HL-60 (cell line): ENCODE measurements at regions not wholly inside any gene's neighbourhood (a gene's known extent, or its start where the extent isn't known, plus 50 kb on each side); places are given as distances from the start of the nearest gene placed in this dataset.

Experiments
- DNase-seq, 2 experiments: peaks; one replicate each; pipeline ENCODE4 v3.0.0-alpha.2; 2010 to 2020; ENCODE audit warnings: low read depth in 1 of 2, low spot score in 1 of 2
- H3K27ac ChIP-seq: fragments of 250-450 bp; sonication (Bioruptor Pico); replicated peaks from 2 replicates; pipeline ENCODE4 v1.5.1; 2020; ENCODE audit warnings: mild to moderate bottlenecking, moderate library complexity
- H3K27me3 ChIP-seq: fragments of 250-450 bp; sonication (Bioruptor Pico); 2 replicates; pipeline ENCODE4 v1.5.1; 2021; ENCODE audit warnings: mild to moderate bottlenecking, moderate library complexity; ENCODE audit not compliant: insufficient read depth, poor library complexity, severe bottlenecking
- H3K4me3 ChIP-seq: replicated peaks from 2 replicates; pipeline ENCODE4 v1.5.1; 2011; ENCODE audit warnings: mild to moderate bottlenecking, control low read depth, low read length; ENCODE audit not compliant: insufficient read depth
- GABPA ChIP-seq: IDR thresholded peaks from 2 replicates; pipeline ENCODE4 v1.6.1; 2012; ENCODE audit warnings: low read depth
- POLR2AphosphoS5 ChIP-seq: IDR thresholded peaks from 2 replicates; pipeline ENCODE4 v1.6.1; 2012; ENCODE audit warnings: low read depth
- SPI1 ChIP-seq: IDR thresholded peaks from 2 replicates; pipeline ENCODE4 v1.6.1; 2012; ENCODE audit warnings: low read depth, mild to moderate bottlenecking, borderline replicate concordance
- TF ChIP-seq, protein P1 (sequence below): IDR thresholded peaks from 2 replicates; pipeline ENCODE4 v1.6.1; 2012; ENCODE audit warnings: low read depth; ENCODE audit not compliant: insufficient replicate concordance
- TF ChIP-seq, protein P2 (sequence below): IDR thresholded peaks from one replicate; pipeline ENCODE4 v1.5.1; 2011; ENCODE audit warnings: low read length, control low read depth, inconsistent platforms; ENCODE audit not compliant: insufficient read depth

DNA sequence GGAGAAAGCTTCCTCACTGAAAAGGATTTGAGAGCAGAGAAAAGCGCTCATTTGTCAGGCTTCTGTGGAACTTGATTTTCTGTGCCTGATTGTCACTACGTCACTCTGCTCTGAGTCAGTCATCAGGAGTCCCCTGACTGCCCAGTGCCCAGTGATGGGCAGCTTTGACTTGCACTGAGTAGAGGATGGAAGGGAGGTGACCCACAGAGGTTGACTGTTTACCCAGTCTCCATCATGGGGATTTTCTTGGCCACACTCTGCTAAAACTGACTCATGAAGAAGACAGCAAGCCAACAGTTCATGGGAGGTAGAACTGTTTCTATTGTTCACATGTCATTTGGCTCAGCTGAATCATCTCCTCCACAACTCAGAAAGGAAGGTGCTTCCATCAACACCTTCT lies 82.1 kb upstream of the DUSP10 start:
- Histone ChIP-seq H3K27me3 (no peaks in the 10 kb centered on the region), H3K4me3 (no peak overlapping the region), H3K27ac (no peak overlapping the region)
- no peak for DNase-seq
- TF ChIP-seq, protein P1, sequence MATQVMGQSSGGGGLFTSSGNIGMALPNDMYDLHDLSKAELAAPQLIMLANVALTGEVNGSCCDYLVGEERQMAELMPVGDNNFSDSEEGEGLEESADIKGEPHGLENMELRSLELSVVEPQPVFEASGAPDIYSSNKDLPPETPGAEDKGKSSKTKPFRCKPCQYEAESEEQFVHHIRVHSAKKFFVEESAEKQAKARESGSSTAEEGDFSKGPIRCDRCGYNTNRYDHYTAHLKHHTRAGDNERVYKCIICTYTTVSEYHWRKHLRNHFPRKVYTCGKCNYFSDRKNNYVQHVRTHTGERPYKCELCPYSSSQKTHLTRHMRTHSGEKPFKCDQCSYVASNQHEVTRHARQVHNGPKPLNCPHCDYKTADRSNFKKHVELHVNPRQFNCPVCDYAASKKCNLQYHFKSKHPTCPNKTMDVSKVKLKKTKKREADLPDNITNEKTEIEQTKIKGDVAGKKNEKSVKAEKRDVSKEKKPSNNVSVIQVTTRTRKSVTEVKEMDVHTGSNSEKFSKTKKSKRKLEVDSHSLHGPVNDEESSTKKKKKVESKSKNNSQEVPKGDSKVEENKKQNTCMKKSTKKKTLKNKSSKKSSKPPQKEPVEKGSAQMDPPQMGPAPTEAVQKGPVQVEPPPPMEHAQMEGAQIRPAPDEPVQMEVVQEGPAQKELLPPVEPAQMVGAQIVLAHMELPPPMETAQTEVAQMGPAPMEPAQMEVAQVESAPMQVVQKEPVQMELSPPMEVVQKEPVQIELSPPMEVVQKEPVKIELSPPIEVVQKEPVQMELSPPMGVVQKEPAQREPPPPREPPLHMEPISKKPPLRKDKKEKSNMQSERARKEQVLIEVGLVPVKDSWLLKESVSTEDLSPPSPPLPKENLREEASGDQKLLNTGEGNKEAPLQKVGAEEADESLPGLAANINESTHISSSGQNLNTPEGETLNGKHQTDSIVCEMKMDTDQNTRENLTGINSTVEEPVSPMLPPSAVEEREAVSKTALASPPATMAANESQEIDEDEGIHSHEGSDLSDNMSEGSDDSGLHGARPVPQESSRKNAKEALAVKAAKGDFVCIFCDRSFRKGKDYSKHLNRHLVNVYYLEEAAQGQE: no peak
- TF ChIP-seq SPI1: no peak
- TF ChIP-seq, protein P2, sequence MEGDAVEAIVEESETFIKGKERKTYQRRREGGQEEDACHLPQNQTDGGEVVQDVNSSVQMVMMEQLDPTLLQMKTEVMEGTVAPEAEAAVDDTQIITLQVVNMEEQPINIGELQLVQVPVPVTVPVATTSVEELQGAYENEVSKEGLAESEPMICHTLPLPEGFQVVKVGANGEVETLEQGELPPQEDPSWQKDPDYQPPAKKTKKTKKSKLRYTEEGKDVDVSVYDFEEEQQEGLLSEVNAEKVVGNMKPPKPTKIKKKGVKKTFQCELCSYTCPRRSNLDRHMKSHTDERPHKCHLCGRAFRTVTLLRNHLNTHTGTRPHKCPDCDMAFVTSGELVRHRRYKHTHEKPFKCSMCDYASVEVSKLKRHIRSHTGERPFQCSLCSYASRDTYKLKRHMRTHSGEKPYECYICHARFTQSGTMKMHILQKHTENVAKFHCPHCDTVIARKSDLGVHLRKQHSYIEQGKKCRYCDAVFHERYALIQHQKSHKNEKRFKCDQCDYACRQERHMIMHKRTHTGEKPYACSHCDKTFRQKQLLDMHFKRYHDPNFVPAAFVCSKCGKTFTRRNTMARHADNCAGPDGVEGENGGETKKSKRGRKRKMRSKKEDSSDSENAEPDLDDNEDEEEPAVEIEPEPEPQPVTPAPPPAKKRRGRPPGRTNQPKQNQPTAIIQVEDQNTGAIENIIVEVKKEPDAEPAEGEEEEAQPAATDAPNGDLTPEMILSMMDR: no peak
- no peak for TF ChIP-seq POLR2AphosphoS5
- no peak for TF ChIP-seq GABPA

DNA sequence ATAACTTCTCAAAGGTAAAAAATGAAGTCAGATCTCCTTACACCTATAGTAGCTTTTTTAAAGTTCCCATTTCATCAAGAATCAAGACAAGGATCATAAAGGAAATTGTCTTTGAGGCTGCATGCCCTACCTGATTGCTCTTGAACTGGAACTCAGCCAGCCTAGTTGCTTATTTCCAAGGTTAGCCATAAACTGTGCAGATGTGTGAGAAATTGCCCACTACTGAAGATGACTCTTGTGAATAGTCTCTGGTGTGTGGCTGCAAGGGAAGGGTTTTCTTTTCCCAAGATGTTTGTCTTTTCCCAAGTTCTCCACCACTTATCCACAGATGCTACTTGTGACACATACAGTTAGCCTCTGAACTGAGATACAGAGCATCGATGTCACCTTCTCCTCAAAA lies 81.7 kb upstream of the DUSP10 start:
- H3K4me3 ChIP-seq: no peak overlapping the region
- no peaks in the 10 kb centered on the region for H3K27me3 ChIP-seq
- TF ChIP-seq GABPA (no peak), POLR2AphosphoS5 (no peak), SPI1 (no peak)
- TF ChIP-seq, protein P2: no peak
- TF ChIP-seq, protein P1: no peak
- H3K27ac ChIP-seq: no peak overlapping the region
- no peak for DNase-seq

DNA sequence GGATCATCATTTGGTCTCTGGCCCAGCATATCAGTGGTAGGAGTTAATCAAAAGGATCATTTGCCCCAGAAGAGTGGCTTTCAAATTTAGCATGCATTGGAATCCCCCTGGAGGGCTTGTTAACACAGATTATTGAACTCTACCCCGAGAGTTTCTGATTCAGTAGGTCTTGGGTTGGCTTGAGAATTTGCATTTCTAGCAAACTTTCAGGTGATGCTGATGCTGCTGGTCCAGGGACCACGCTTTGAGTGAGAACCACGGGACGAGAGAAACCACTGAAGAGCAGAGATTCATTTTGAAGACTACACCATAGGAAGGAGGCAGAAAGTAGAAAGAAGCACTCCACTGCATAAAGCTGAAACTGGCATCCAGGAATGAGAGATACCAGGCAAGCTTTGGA lies 81.3 kb upstream of the DUSP10 start:
- TF ChIP-seq, protein P2: no peak
- TF ChIP-seq SPI1 (no peak), POLR2AphosphoS5 (no peak), GABPA (no peak)
- TF ChIP-seq, protein P1: no peak
- H3K27me3 ChIP-seq: no peaks in the 10 kb centered on the region

More for the DNA sequence above, 81.3 kb upstream of the DUSP10 start:
- no peak overlapping the region for H3K27ac ChIP-seq
- DNase-seq: no peak
- no peak overlapping the region for H3K4me3 ChIP-seq
